Parathyroid adenoma (tissue), 2 donors: ENCODE measurements at regions not wholly inside any gene's neighbourhood (a gene's known extent, or its start where the extent isn't known, plus 50 kb on each side); places are given as distances from the start of the nearest gene placed in this dataset.
A peak's percentile ranks its signal among the peaks of the same experiment; 100 is the strongest.

ENCODE experiments used
- H2AFZ ChIP-seq: fragments of 300-600 bp; sonication (generic); one replicate; pipeline ENCODE4 v1.7.0; 2017; ENCODE audit warnings: antibody characterized with exemption, mild to moderate bottlenecking
- H3K27ac ChIP-seq: fragments of 300-600 bp; sonication (generic); one replicate; pipeline ENCODE4 v1.7.0; 2017
- H3K27me3 ChIP-seq: fragments of 300-600 bp; sonication (generic); one replicate; pipeline ENCODE4 v1.7.0; 2017; ENCODE audit warnings: low read length; ENCODE audit not compliant: control insufficient read depth, insufficient read depth
- H3K36me3 ChIP-seq: fragments of 300-600 bp; sonication (generic); one replicate; pipeline ENCODE4 v1.7.0; 2017; ENCODE audit warnings: low read length; ENCODE audit not compliant: control insufficient read depth, insufficient read depth
- H3K4me1 ChIP-seq: fragments of 300-600 bp; sonication (generic); one replicate; pipeline ENCODE4 v1.7.0; 2017; ENCODE audit warnings: control low read depth
- H3K4me2 ChIP-seq: fragments of 300-600 bp; sonication (generic); one replicate; pipeline ENCODE4 v1.7.0; 2017; ENCODE audit warnings: low read length
- H3K4me3 ChIP-seq: fragments of 300-600 bp; sonication (generic); one replicate; pipeline ENCODE4 v1.7.0; 2017; ENCODE audit warnings: low read depth, low read length
- H3K79me2 ChIP-seq: fragments of 300-600 bp; sonication (generic); one replicate; pipeline ENCODE4 v1.7.0; 2017; ENCODE audit warnings: control low read depth
- H3K9ac ChIP-seq: fragments of 300-600 bp; sonication (generic); one replicate; pipeline ENCODE4 v1.7.0; 2017; ENCODE audit warnings: mild to moderate bottlenecking
- H3K9me3 ChIP-seq: fragments of 300-600 bp; sonication (generic); one replicate; pipeline ENCODE4 v1.7.0; 2017; ENCODE audit warnings: low read length; ENCODE audit not compliant: control insufficient read depth
- CTCF ChIP-seq: fragments of 300-600 bp; sonication (generic); IDR thresholded peaks from one replicate; pipeline ENCODE4 v1.7.0; 2017; ENCODE audit warnings: antibody characterized with exemption, mild to moderate bottlenecking
- donor health status: primary hyperparathyroidism.

- H3K4me1 ChIP-seq = no peaks in the 10 kb centered on the region
- peak overlapping the region; percentile 30 for H2AFZ ChIP-seq
- no peaks in the 10 kb centered on the region for H3K27me3 ChIP-seq
- no peaks in the 10 kb centered on the region for H3K9me3 ChIP-seq
- no peaks in the 10 kb centered on the region for H3K79me2 ChIP-seq
- no peak overlapping the region for H3K9ac ChIP-seq
- no peak for TF ChIP-seq CTCF
- no peak overlapping the region for H3K27ac ChIP-seq
- no peak overlapping the region for H3K4me2 ChIP-seq
- H3K36me3 ChIP-seq = no peaks in the 10 kb centered on the region
- H3K4me3 ChIP-seq = no peak overlapping the region
Measured at GRCh38 chr16:16828913-16829398, 450.0 kb downstream of the NPIPA7 start.

- no peak for TF ChIP-seq CTCF
- Histone ChIP-seq H3K9ac (no peak overlapping the region), H3K9me3 (no peaks in the 10 kb centered on the region), H3K27ac (no peak overlapping the region), H3K79me2 (no peaks in the 10 kb centered on the region), H3K36me3 (no peaks in the 10 kb centered on the region), H3K27me3 (no peaks in the 10 kb centered on the region), H3K4me3 (no peak overlapping the region), H3K4me1 (no peaks in the 10 kb centered on the region), H3K4me2 (no peak overlapping the region), H2AFZ (no peak overlapping the region)
Measured at GRCh38 chr16:16830401-16830800, 451.5 kb downstream of the NPIPA7 start.

- Histone ChIP-seq H3K27me3 (no peaks in the 10 kb centered on the region), H3K4me3 (no peak overlapping the region), H3K9ac (no peak overlapping the region), H3K36me3 (no peaks in the 10 kb centered on the region), H3K4me1 (no peaks in the 10 kb centered on the region), H3K4me2 (no peak overlapping the region), H3K9me3 (no peaks in the 10 kb centered on the region), H3K27ac (no peak overlapping the region), H3K79me2 (no peaks in the 10 kb centered on the region), H2AFZ (no peak overlapping the region)
- TF ChIP-seq CTCF = no peak
Measured at GRCh38 chr16:16830973-16831372, 452.0 kb downstream of the NPIPA7 start.

GRCh38 chr16:16833165-16833564 is 454.2 kb downstream of the NPIPA7 start:
- no peaks in the 10 kb centered on the region for H3K79me2 ChIP-seq
- TF ChIP-seq CTCF = no peak
- H3K27ac ChIP-seq = no peak overlapping the region
- H3K9me3 ChIP-seq = no peaks in the 10 kb centered on the region
- H3K9ac ChIP-seq = no peak overlapping the region
- H3K27me3 ChIP-seq = no peaks in the 10 kb centered on the region
- no peak overlapping the region for H2AFZ ChIP-seq
- no peaks in the 10 kb centered on the region for H3K4me1 ChIP-seq
- H3K4me3 ChIP-seq = no peak overlapping the region
- H3K4me2 ChIP-seq = no peak overlapping the region
- H3K36me3 ChIP-seq = no peaks in the 10 kb centered on the region

GRCh38 chr16:16850274-16850673 is 471.3 kb downstream of the NPIPA7 start:
- no peak for TF ChIP-seq CTCF
- no peak overlapping the region for H3K4me2 ChIP-seq
- H3K36me3 ChIP-seq = no peaks in the 10 kb centered on the region
- H3K9me3 ChIP-seq = no peaks in the 10 kb centered on the region
- no peak overlapping the region for H3K27ac ChIP-seq
- no peaks in the 10 kb centered on the region for H3K79me2 ChIP-seq
- no peaks in the 10 kb centered on the region for H3K4me1 ChIP-seq
- H3K4me3 ChIP-seq = no peak overlapping the region
- H3K9ac ChIP-seq = no peak overlapping the region
- H3K27me3 ChIP-seq = no peaks in the 10 kb centered on the region
- H2AFZ ChIP-seq = no peak overlapping the region
